ENCODE measurements at regions not wholly inside any gene's neighbourhood (a gene's known extent, or its start where the extent isn't known, plus 50 kb on each side); places are given as distances from the start of the nearest gene placed in this dataset.
"Not testable (repeated sequence)": the region's sequence is repeated elsewhere in the genome, so short reads cannot be mapped to it uniquely, and the experiment has no call there.

DNA sequence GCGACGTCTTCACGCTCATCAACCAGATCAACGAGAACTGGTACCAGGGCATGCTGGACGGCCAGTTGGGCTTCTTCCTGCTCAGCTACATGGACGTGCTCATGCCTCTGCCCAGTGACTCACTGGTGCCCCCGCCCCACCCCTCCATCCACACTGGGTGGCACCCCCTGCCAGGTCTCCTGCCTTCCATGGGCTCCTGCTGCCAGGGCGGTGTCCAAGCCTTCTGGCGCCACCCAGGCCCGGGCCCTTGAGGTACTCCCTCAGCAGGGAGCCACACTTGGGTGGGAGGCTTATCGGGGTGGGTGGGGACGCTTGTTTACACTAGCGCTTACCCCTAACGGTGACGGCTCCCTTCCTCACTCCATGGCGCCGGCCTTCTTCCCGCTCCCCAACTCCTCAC, 148.2 kb downstream of the GOSR1 start:
- 95% methylated on average over 7 of the region's 18 CpGs for WGBS (ENCODE audit: insufficient coverage)
- H3K4me3 Mint-ChIP-seq; H3K9me3 Mint-ChIP-seq (ENCODE audit: insufficient read depth); H3K27me3 Mint-ChIP-seq; H3K27ac Mint-ChIP-seq; H3K27ac ChIP-seq (ENCODE audit: low read length in 2 of 2); POLR2A ChIA-PET; H2AFZ ChIP-seq (ENCODE audit: insufficient read depth, low read depth, low read length, poor library complexity, severe bottlenecking); H3K79me2 ChIP-seq (ENCODE audit: control insufficient read depth, insufficient read depth, low read length); H3K27me3 ChIP-seq (replicated peaks in 1 of 4; ENCODE audit: control extremely low read depth in 1 of 4, control insufficient read depth in 3 of 4, insufficient read depth in 4 of 4, low read length in 3 of 4); ATAC-seq (ENCODE audit: low read depth); H3K9me3 ChIP-seq (ENCODE audit: control extremely low read depth in 1 of 3, control insufficient read depth in 2 of 3, insufficient read depth in 1 of 3, low read length in 2 of 3); H3K4me3 ChIP-seq (ENCODE audit: control extremely low read depth in 1 of 5, extremely low read depth in 1 of 5, insufficient read depth in 1 of 5, low read depth in 2 of 5, low read length in 4 of 5); DNase-seq; H3K36me3 ChIP-seq (replicated peaks in 1 of 2; ENCODE audit: control extremely low read depth in 1 of 2, control insufficient read depth in 1 of 2, extremely low read depth in 1 of 2, insufficient read depth in 2 of 2, low read length in 1 of 2); H4K20me1 ChIP-seq (ENCODE audit: control insufficient read depth, insufficient read depth, low read length, poor library complexity, severe bottlenecking); H3K9ac ChIP-seq (ENCODE audit: low read length); intact Hi-C loops (cut with micrococcal nuclease); H3K4me2 ChIP-seq (replicated peaks; ENCODE audit: low read depth, low read length, poor library complexity, severe bottlenecking); H3K4me1 Mint-ChIP-seq; CTCF ChIA-PET; H3K4me1 ChIP-seq (ENCODE audit: control insufficient read depth in 2 of 2, insufficient read depth in 2 of 2, low read length in 2 of 2): not testable (repeated sequence)

DNA sequence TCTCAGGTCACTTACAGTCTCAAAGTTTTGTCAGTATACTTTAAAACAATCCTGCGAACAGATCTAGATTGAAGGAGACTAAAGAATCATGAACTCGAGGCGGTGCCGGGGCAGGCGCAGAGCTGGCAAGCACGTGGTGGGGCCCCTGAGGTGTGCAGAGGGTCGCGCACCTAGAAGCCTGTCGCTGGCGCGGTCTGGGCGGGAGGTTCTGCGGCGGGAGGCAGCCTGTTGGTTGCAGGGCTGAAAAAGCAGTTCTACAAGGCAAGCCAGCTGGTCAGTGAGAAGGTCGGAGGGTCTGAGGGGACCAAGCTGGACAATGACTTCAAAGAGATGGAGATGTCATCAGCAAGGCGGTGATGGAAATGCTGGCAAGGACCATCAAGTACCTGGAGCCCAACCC, 147.0 kb downstream of the GOSR1 start:
- H3K27ac Mint-ChIP-seq; H3K4me1 Mint-ChIP-seq; H3K27me3 Mint-ChIP-seq; CTCF ChIA-PET; H4K20me1 ChIP-seq (ENCODE audit: control insufficient read depth, insufficient read depth, low read length, poor library complexity, severe bottlenecking); H3K4me2 ChIP-seq (replicated peaks; ENCODE audit: low read depth, low read length, poor library complexity, severe bottlenecking); H3K4me3 Mint-ChIP-seq; ATAC-seq (ENCODE audit: low read depth); H3K9ac ChIP-seq (ENCODE audit: low read length); DNase-seq; H3K36me3 ChIP-seq (replicated peaks in 1 of 2; ENCODE audit: control extremely low read depth in 1 of 2, control insufficient read depth in 1 of 2, extremely low read depth in 1 of 2, insufficient read depth in 2 of 2, low read length in 1 of 2); POLR2A ChIA-PET; H2AFZ ChIP-seq (ENCODE audit: insufficient read depth, low read depth, low read length, poor library complexity, severe bottlenecking); H3K27me3 ChIP-seq (replicated peaks in 1 of 4; ENCODE audit: control extremely low read depth in 1 of 4, control insufficient read depth in 3 of 4, insufficient read depth in 4 of 4, low read length in 3 of 4); H3K4me1 ChIP-seq (ENCODE audit: control insufficient read depth in 2 of 2, insufficient read depth in 2 of 2, low read length in 2 of 2); H3K4me3 ChIP-seq (ENCODE audit: control extremely low read depth in 1 of 5, extremely low read depth in 1 of 5, insufficient read depth in 1 of 5, low read depth in 2 of 5, low read length in 4 of 5); H3K9me3 ChIP-seq (ENCODE audit: control extremely low read depth in 1 of 3, control insufficient read depth in 2 of 3, insufficient read depth in 1 of 3, low read length in 2 of 3); H3K79me2 ChIP-seq (ENCODE audit: control insufficient read depth, insufficient read depth, low read length); H3K9me3 Mint-ChIP-seq (ENCODE audit: insufficient read depth); intact Hi-C loops (cut with micrococcal nuclease); H3K27ac ChIP-seq (ENCODE audit: low read length in 2 of 2): not testable (repeated sequence)
- over 99% methylated on average over 15 of the region's 16 CpGs for WGBS (ENCODE audit: insufficient coverage)

DNA sequence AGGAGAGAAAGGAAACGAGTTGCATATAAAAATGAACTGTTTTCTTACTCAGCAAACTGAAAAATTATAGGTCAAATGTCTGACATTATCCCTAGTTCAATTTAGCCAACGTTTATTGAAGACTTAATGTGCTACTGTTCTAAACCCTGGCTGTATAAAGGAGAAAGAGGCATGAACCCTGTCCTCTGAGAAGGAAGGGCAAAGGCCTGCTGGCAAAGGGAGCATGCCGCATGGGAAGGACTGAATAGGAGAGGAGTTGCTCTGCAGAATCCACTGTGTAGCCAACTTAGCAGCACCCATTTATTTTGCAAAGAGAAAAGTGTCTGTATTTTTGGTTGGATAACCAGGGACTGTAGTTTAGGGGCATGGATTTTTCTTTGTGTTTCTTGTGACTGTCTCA, 132.5 kb downstream of the GOSR1 start:
- H3K27ac Mint-ChIP-seq; H2AFZ ChIP-seq (ENCODE audit: insufficient read depth, low read depth, low read length, poor library complexity, severe bottlenecking); H3K9me3 ChIP-seq (ENCODE audit: control extremely low read depth in 1 of 3, control insufficient read depth in 2 of 3, insufficient read depth in 1 of 3, low read length in 2 of 3); H3K4me2 ChIP-seq (replicated peaks; ENCODE audit: low read depth, low read length, poor library complexity, severe bottlenecking); H3K36me3 ChIP-seq (replicated peaks in 1 of 2; ENCODE audit: control extremely low read depth in 1 of 2, control insufficient read depth in 1 of 2, extremely low read depth in 1 of 2, insufficient read depth in 2 of 2, low read length in 1 of 2); H3K27me3 ChIP-seq (replicated peaks in 1 of 4; ENCODE audit: control extremely low read depth in 1 of 4, control insufficient read depth in 3 of 4, insufficient read depth in 4 of 4, low read length in 3 of 4); intact Hi-C loops (cut with micrococcal nuclease); H3K9me3 Mint-ChIP-seq (ENCODE audit: insufficient read depth); H4K20me1 ChIP-seq (ENCODE audit: control insufficient read depth, insufficient read depth, low read length, poor library complexity, severe bottlenecking); CTCF ChIA-PET; H3K9ac ChIP-seq (ENCODE audit: low read length); H3K4me1 Mint-ChIP-seq; H3K27ac ChIP-seq (ENCODE audit: low read length in 2 of 2); H3K4me3 ChIP-seq (ENCODE audit: control extremely low read depth in 1 of 5, extremely low read depth in 1 of 5, insufficient read depth in 1 of 5, low read depth in 2 of 5, low read length in 4 of 5); POLR2A ChIA-PET; H3K4me1 ChIP-seq (ENCODE audit: control insufficient read depth in 2 of 2, insufficient read depth in 2 of 2, low read length in 2 of 2); DNase-seq; H3K4me3 Mint-ChIP-seq; ATAC-seq (ENCODE audit: low read depth); H3K27me3 Mint-ChIP-seq: not testable (repeated sequence)
- WGBS (ENCODE audit: insufficient coverage) = no CpG with 5 or more reads among the region's 3 CpGs
- H3K79me2 ChIP-seq (ENCODE audit: control insufficient read depth, insufficient read depth, low read length) = peaks cover 20% of the 10 kb centered on the region
